Neural cell (in vitro differentiated cells): ENCODE measurements at regions not wholly inside any gene's neighbourhood (a gene's known extent, or its start where the extent isn't known, plus 50 kb on each side); places are given as distances from the start of the nearest gene placed in this dataset.
"Not testable (repeated sequence)": the region's sequence is repeated elsewhere in the genome, so short reads cannot be mapped to it uniquely, and the experiment has no call there.

Experiments
- H2AFZ ChIP-seq: fragments of 200-600, 300-800 bp; sonication (generic), shearing (Covaris generic); 2 replicates; pipeline ENCODE4 v1.6.0; 2014; ENCODE audit warnings: low read depth, mild to moderate bottlenecking, antibody characterized with exemption, low read length, moderate library complexity
- H3F3A ChIP-seq: fragments of 200-600 bp; shearing (Covaris generic); 2 replicates; pipeline ENCODE4 v1.6.1; 2016; ENCODE audit warnings: mild to moderate bottlenecking, moderate library complexity, mixed read lengths, antibody characterized with exemption, low read length; ENCODE audit not compliant: insufficient read depth, poor library complexity, severe bottlenecking
- H3K27ac ChIP-seq: fragments of 200-600, 300-800 bp; sonication (generic), shearing (Covaris generic); 2 replicates; pipeline ENCODE4 v1.5.1; 2014; ENCODE audit warnings: mild to moderate bottlenecking, low read length, moderate library complexity
- H3K27me3 ChIP-seq: fragments of 300-800, 200-600 bp; sonication (generic), shearing (Covaris generic); 2 replicates; pipeline ENCODE4 v1.6.0; 2014; ENCODE audit warnings: mild to moderate bottlenecking, low read depth, low read length, moderate library complexity; ENCODE audit not compliant: insufficient read depth
- H3K36me3 ChIP-seq: fragments of 300-800, 200-600 bp; sonication (generic), shearing (Covaris generic); 2 replicates; pipeline ENCODE4 v1.5.1; 2014; ENCODE audit warnings: mild to moderate bottlenecking, antibody characterized with exemption, low read length, moderate library complexity; ENCODE audit not compliant: insufficient read depth
- H3K4me2 ChIP-seq: fragments of 300-800, 200-600 bp; sonication (generic), shearing (Covaris generic); 2 replicates; pipeline ENCODE4 v1.6.0; 2014; ENCODE audit warnings: mild to moderate bottlenecking, low read length
- H3K4me3 ChIP-seq: fragments of 300-800, 200-600 bp; sonication (generic), shearing (Covaris generic); 2 replicates; pipeline ENCODE4 v1.5.1; 2014; ENCODE audit warnings: mild to moderate bottlenecking, low read length, moderate library complexity
- H3K79me2 ChIP-seq: fragments of 200-600 bp; shearing (Covaris generic); replicated peaks from 2 replicates; pipeline ENCODE4 v1.6.0; 2014; ENCODE audit warnings: mild to moderate bottlenecking, low read length, moderate library complexity; ENCODE audit not compliant: insufficient read depth
- H3K9ac ChIP-seq: fragments of 300-800, 200-600 bp; sonication (generic), shearing (Covaris generic); 2 replicates; pipeline ENCODE4 v1.6.1; 2016; ENCODE audit warnings: mild to moderate bottlenecking, low read length, mixed read lengths
- H3K9me2 ChIP-seq: fragments of 200-600 bp; shearing (Covaris generic); 2 replicates; pipeline ENCODE4 v1.6.1; 2016; ENCODE audit warnings: mild to moderate bottlenecking, low read length, mixed read lengths; ENCODE audit not compliant: insufficient read depth
- H3K9me3 ChIP-seq: fragments of 200-600, 300-800 bp; sonication (generic), shearing (Covaris generic); 2 replicates; pipeline ENCODE4 v1.6.1; 2016; ENCODE audit warnings: mild to moderate bottlenecking, mixed run types, low read length, moderate library complexity, mixed read lengths
- H4K20me1 ChIP-seq: fragments of 200-600 bp; shearing (Covaris generic); 2 replicates; pipeline ENCODE4 v1.6.1; 2016; ENCODE audit warnings: mild to moderate bottlenecking, mixed run types; ENCODE audit not compliant: insufficient read depth
- CTCF ChIP-seq: fragments of 450-650 bp; IDR thresholded peaks from 2 replicates; pipeline ENCODE4 v1.5.1; 2014; ENCODE audit warnings: antibody characterized with exemption, mild to moderate bottlenecking, moderate library complexity; ENCODE audit not compliant: poor library complexity, severe bottlenecking
- EP300 ChIP-seq: fragments of 450-650 bp; conservative IDR thresholded peaks from 2 replicates; pipeline ENCODE4 v1.6.1; 2014; ENCODE audit warnings: antibody characterized with exemption, mild to moderate bottlenecking, moderate library complexity; ENCODE audit not compliant: poor library complexity, severe bottlenecking
- EZH2 ChIP-seq: fragments of 200-600, 300-800 bp; shearing (Covaris generic), sonication (generic); IDR thresholded peaks from 2 replicates; pipeline ENCODE4 v1.6.1; 2014; ENCODE audit warnings: antibody characterized with exemption, low read length, borderline replicate concordance, mild to moderate bottlenecking; ENCODE audit not compliant: insufficient read depth, poor library complexity, severe bottlenecking
- MXI1 ChIP-seq: fragments of 450-650 bp; conservative IDR thresholded peaks from 2 replicates; pipeline ENCODE4 v1.6.1; 2014; ENCODE audit warnings: antibody characterized with exemption, mild to moderate bottlenecking; ENCODE audit not compliant: poor library complexity, severe bottlenecking
- POLR2AphosphoS5 ChIP-seq: IDR thresholded peaks from 2 replicates; pipeline ENCODE4 v1.6.1; 2012
- RAD21 ChIP-seq: fragments of 450-650 bp; conservative IDR thresholded peaks from 2 replicates; pipeline ENCODE4 v1.6.1; 2014; ENCODE audit warnings: antibody characterized with exemption, mild to moderate bottlenecking, moderate library complexity
- REST ChIP-seq: IDR thresholded peaks from 2 replicates; pipeline ENCODE4 v1.6.1; 2012; ENCODE audit warnings: borderline replicate concordance
- SMC3 ChIP-seq: fragments of 450-650 bp; conservative IDR thresholded peaks from 2 replicates; pipeline ENCODE4 v1.6.1; 2014; ENCODE audit warnings: antibody characterized with exemption, mild to moderate bottlenecking, moderate library complexity; ENCODE audit not compliant: poor library complexity
- TAF1 ChIP-seq: IDR thresholded peaks from 2 replicates; pipeline ENCODE4 v1.6.1; 2012; ENCODE audit warnings: low read depth

GRCh38 chr10:77721815-77722214, 84.2 kb upstream of the KCNMA1 start:
- Histone ChIP-seq H3K27me3 (no peaks in the 10 kb centered on the region), H3K27ac (no peak overlapping the region), H3K79me2 (no peaks in the 10 kb centered on the region), H3K9ac (no peak overlapping the region), H3K9me3 (no peaks in the 10 kb centered on the region), H3K36me3 (no peaks in the 10 kb centered on the region), H3K9me2 (no peaks in the 10 kb centered on the region), H3K4me3 (no peak overlapping the region), H3F3A (no peaks in the 10 kb centered on the region), H4K20me1 (no peaks in the 10 kb centered on the region), H3K4me2 (no peak overlapping the region), H2AFZ (no peak overlapping the region)
- no peak for TF ChIP-seq REST

- no peaks in the 10 kb centered on the region for H3K79me2 ChIP-seq
- TF ChIP-seq REST: no peak
- TF ChIP-seq POLR2AphosphoS5: no peak
- no peak for TF ChIP-seq SMC3
- TF ChIP-seq RAD21: no peak
- TF ChIP-seq EP300: no peak
- TF ChIP-seq CTCF: no peak
- TF ChIP-seq MXI1: no peak
- no peak for TF ChIP-seq EZH2
- no peak for TF ChIP-seq TAF1
- no peak overlapping the region for H3K4me2 ChIP-seq
- H3K9me3 ChIP-seq: no peaks in the 10 kb centered on the region
- no peaks in the 10 kb centered on the region for H3K9me2 ChIP-seq
- no peaks in the 10 kb centered on the region for H4K20me1 ChIP-seq
- H3F3A ChIP-seq: no peaks in the 10 kb centered on the region
- H2AFZ ChIP-seq: no peak overlapping the region
- no peaks in the 10 kb centered on the region for H3K27me3 ChIP-seq
- no peak overlapping the region for H3K27ac ChIP-seq
- no peak overlapping the region for H3K4me3 ChIP-seq
- H3K36me3 ChIP-seq: no peaks in the 10 kb centered on the region
- H3K9ac ChIP-seq: no peak overlapping the region
These were observed 81.3 kb upstream of the KCNMA1 start for GRCh38 chr10:77718957-77719356.

GRCh38 chr10:77718312-77718711, 80.7 kb upstream of the KCNMA1 start:
- H3K79me2 ChIP-seq, H3K9me3 ChIP-seq, H3K27ac ChIP-seq, H3K4me3 ChIP-seq, H2AFZ ChIP-seq, H3K4me2 ChIP-seq, H3K9me2 ChIP-seq, H3K27me3 ChIP-seq, H3K9ac ChIP-seq, H3K36me3 ChIP-seq, H4K20me1 ChIP-seq, H3F3A ChIP-seq: not testable (repeated sequence)
